NB4 (cell line): ENCODE measurements at regions not wholly inside any gene's neighbourhood (a gene's known extent, or its start where the extent isn't known, plus 50 kb on each side); places are given as distances from the start of the nearest gene placed in this dataset.
"Not testable (repeated sequence)": the region's sequence is repeated elsewhere in the genome, so short reads cannot be mapped to it uniquely, and the experiment has no call there.

Source experiments
- DNase-seq: peaks from one replicate; pipeline ENCODE4 v3.0.0; 2010; ENCODE audit warnings: low read depth
- H3K4me3 ChIP-seq: one replicate; pipeline ENCODE4 v1.5.1; 2011; ENCODE audit warnings: mild to moderate bottlenecking, low read depth, low read length, moderate library complexity
- CTCF ChIP-seq: IDR thresholded peaks from one replicate; pipeline ENCODE4 v1.5.1; 2012; ENCODE audit warnings: low read depth, low read length
- MAX ChIP-seq: IDR thresholded peaks from 2 replicates; pipeline ENCODE4 v1.6.1; 2011; ENCODE audit warnings: low read depth, low read length
- MYC ChIP-seq: IDR thresholded peaks from 2 replicates; pipeline ENCODE4 v1.6.1; 2011; ENCODE audit warnings: low read depth, low read length
- POLR2A ChIP-seq: IDR thresholded peaks from 2 replicates; pipeline ENCODE4 v1.6.1; 2011; ENCODE audit warnings: mild to moderate bottlenecking; ENCODE audit not compliant: insufficient read length; ENCODE audit errors: extremely low read depth

GRCh38 chr2:13821255-13821880, 811.1 kb upstream of the LRATD1 start:
- TF ChIP-seq MAX = no peak
- no peak for TF ChIP-seq POLR2A
- no peak for TF ChIP-seq MYC
- no peak for TF ChIP-seq CTCF
- DNase-seq = no peak
- no peak overlapping the region for H3K4me3 ChIP-seq

- no peak for DNase-seq
- H3K4me3 ChIP-seq = no peak overlapping the region
- TF ChIP-seq POLR2A = no peak
- no peak for TF ChIP-seq MAX
- TF ChIP-seq MYC = no peak
- TF ChIP-seq CTCF = no peak
Measured at GRCh38 chr2:13822365-13822764, 810.2 kb upstream of the LRATD1 start.

GRCh38 chr2:13826314-13826853, 806.1 kb upstream of the LRATD1 start:
- no peak for TF ChIP-seq MYC
- TF ChIP-seq POLR2A = no peak
- no peak for TF ChIP-seq CTCF
- TF ChIP-seq MAX = no peak
- DNase-seq = no peak
- no peak overlapping the region for H3K4me3 ChIP-seq

GRCh38 chr2:13858626-13859025, 773.9 kb upstream of the LRATD1 start:
- no peak overlapping the region for H3K4me3 ChIP-seq
- no peak for DNase-seq
- TF ChIP-seq MAX = no peak
- TF ChIP-seq POLR2A = no peak
- TF ChIP-seq MYC = no peak
- no peak for TF ChIP-seq CTCF

GRCh38 chr2:13868275-13868674, 764.2 kb upstream of the LRATD1 start:
- DNase-seq, H3K4me3 ChIP-seq: not testable (repeated sequence)

GRCh38 chr2:13876491-13877037, 756.0 kb upstream of the LRATD1 start:
- no peak for DNase-seq
- TF ChIP-seq POLR2A = no peak
- no peak for TF ChIP-seq CTCF
- TF ChIP-seq MYC = no peak
- TF ChIP-seq MAX = no peak

More at GRCh38 chr2:13876491-13877037, 756.0 kb upstream of the LRATD1 start:
- H3K4me3 ChIP-seq = no peak overlapping the region
